Small intestine (tissue), 7 donors: ENCODE measurements at regions not wholly inside any gene's neighbourhood (a gene's known extent, or its start where the extent isn't known, plus 50 kb on each side); places are given as distances from the start of the nearest gene placed in this dataset.

Experiments
- DNase-seq, 2 donors: peaks; one replicate each; pipeline versions ENCODE4 v3.0.0 to v3.0.0-alpha.2; 2013
- FAIRE-seq: peaks from 2 replicates; lab custom pipeline; 2012; peaks lifted over from hg19 to GRCh38; lab: Jason Lieb, UNC
- H3K27ac ChIP-seq, 3 donors: one replicate each; pipeline ENCODE4 v1.5.1; 2013; ENCODE audit warnings: low read length in 2 of 3, mild to moderate bottlenecking in 2 of 3, control low read depth in 1 of 3, inconsistent platforms in 1 of 3, low read depth in 1 of 3, moderate library complexity in 1 of 3
- H3K27me3 ChIP-seq, 3 donors: one replicate each; pipeline ENCODE4 v1.6.1; 2013; ENCODE audit warnings: low read length in 3 of 3, inconsistent platforms in 1 of 3; ENCODE audit not compliant: control insufficient read depth in 3 of 3, insufficient read depth in 3 of 3
- H3K36me3 ChIP-seq, 3 donors: one replicate each; pipeline ENCODE4 v1.6.1; 2013; ENCODE audit warnings: low read length in 3 of 3, inconsistent platforms in 1 of 3, low read depth in 1 of 3, mild to moderate bottlenecking in 1 of 3, moderate library complexity in 1 of 3; ENCODE audit not compliant: control insufficient read depth in 3 of 3, insufficient read depth in 2 of 3
- H3K4me1 ChIP-seq, 3 donors: one replicate each; pipeline ENCODE4 v1.6.1; 2013; ENCODE audit warnings: low read length in 2 of 3, inconsistent platforms in 1 of 3, low read depth in 1 of 3, mild to moderate bottlenecking in 1 of 3, moderate library complexity in 1 of 3; ENCODE audit not compliant: control insufficient read depth in 3 of 3, insufficient read depth in 2 of 3
- H3K4me3 ChIP-seq, 3 donors: one replicate each; pipeline ENCODE4 v1.5.1; 2013; ENCODE audit warnings: low read length in 3 of 3, control low read depth in 1 of 3, inconsistent platforms in 1 of 3, low read depth in 1 of 3, mild to moderate bottlenecking in 1 of 3, moderate library complexity in 1 of 3
- H3K9me3 ChIP-seq, 2 donors: one replicate each; pipeline ENCODE4 v1.6.1; 2013; ENCODE audit warnings: low read depth in 1 of 2, low read length in 1 of 2; ENCODE audit not compliant: control insufficient read depth in 2 of 2, insufficient read depth in 1 of 2
- WGBS, 3 donors: extraction: QIAGEN DNeasy Blood & Tissue Kit; methylation state at CpG; one replicate each; pipeline ENCODE4 v1.1.7; 2013; 5-methylcytosine and 5-hydroxymethylcytosine counted together
- donor health status: healthy with polysubstance abuse.
- donor health status: control.
- donor health status: control.
- donor health status: Bipolar disorder and iron deficiency.
- donor health status: healthy.

GRCh38 chr7:110168010-110168409, 922.9 kb upstream of the LRRN3 start:
- FAIRE-seq (no peak), DNase-seq (no peak)
- Histone ChIP-seq H3K36me3 (no peaks in the 10 kb centered on the region), H3K4me1 (peaks cover 0 to 19% (median 0%) of the 10 kb centered on the region in 3 donors), H3K4me3 (no peak overlapping the region), H3K9me3 (peaks cover 0 to 2% of the 10 kb centered on the region in 2 donors), H3K27me3 (no peaks in the 10 kb centered on the region), H3K27ac (no peak overlapping the region)
- 81 to 88% (median 86%) methylated on average over 3 of the region's 3 CpGs for WGBS, 3 donors

- H3K27ac ChIP-seq: peak overlapping the region in 1 of 3 donors; percentile 48
- 11 to 55% (median 22%) methylated on average over 2 of the region's 2 CpGs for WGBS, 3 donors
- FAIRE-seq: no peak
- no peaks in the 10 kb centered on the region for H3K27me3 ChIP-seq
- H3K4me1 ChIP-seq: peaks cover 0 to 19% (median 0%) of the 10 kb centered on the region in 3 donors
- no peak overlapping the region for H3K4me3 ChIP-seq
- H3K9me3 ChIP-seq: no peaks in the 10 kb centered on the region
- peak; percentile 2 to 77 for DNase-seq
- H3K36me3 ChIP-seq: no peaks in the 10 kb centered on the region
Observed at GRCh38 chr7:110170841-110171240, 920.1 kb upstream of the LRRN3 start.

GRCh38 chr7:110177463-110177862, 913.5 kb upstream of the LRRN3 start:
- no peak overlapping the region for H3K4me3 ChIP-seq
- H3K4me1 ChIP-seq: peaks cover 0 to 16% (median 0%) of the 10 kb centered on the region in 3 donors
- H3K27ac ChIP-seq: no peak overlapping the region
- no peaks in the 10 kb centered on the region for H3K36me3 ChIP-seq
- WGBS, 3 donors: 58 to 88% (median 73%) methylated on average over 5 of the region's 5 CpGs
- no peak for FAIRE-seq
- H3K9me3 ChIP-seq: no peaks in the 10 kb centered on the region
- no peaks in the 10 kb centered on the region for H3K27me3 ChIP-seq
- no peak for DNase-seq

- WGBS, 3 donors: 13 to 20% (median 20%) methylated on average over 2 of the region's 2 CpGs
Observed at GRCh38 chr7:110179037-110179436, 911.9 kb upstream of the LRRN3 start.

GRCh38 chr7:110181768-110182167, 909.2 kb upstream of the LRRN3 start:
- Histone ChIP-seq H3K9me3 (no peaks in the 10 kb centered on the region), H3K4me3 (no peak overlapping the region), H3K27ac (no peak overlapping the region), H3K4me1 (peaks cover 0 to 13% (median 0%) of the 10 kb centered on the region in 3 donors), H3K36me3 (no peaks in the 10 kb centered on the region), H3K27me3 (no peaks in the 10 kb centered on the region)
- WGBS, 3 donors: 69 to 76% (median 73%) methylated on average over 6 of the region's 6 CpGs
- FAIRE-seq: no peak
- no peak for DNase-seq

More at GRCh38 chr7:110179037-110179436, 911.9 kb upstream of the LRRN3 start:
- Histone ChIP-seq H3K9me3 (no peaks in the 10 kb centered on the region), H3K4me3 (no peak overlapping the region), H3K4me1 (peaks cover 0 to 13% (median 0%) of the 10 kb centered on the region in 3 donors), H3K27me3 (no peaks in the 10 kb centered on the region), H3K27ac (peak overlapping the region in 1 of 3 donors; percentile 39), H3K36me3 (no peaks in the 10 kb centered on the region)
- FAIRE-seq (no peak), DNase-seq (peak in 1 of 2 donors; percentile 20)

- Histone ChIP-seq H3K4me3 (no peak overlapping the region), H3K36me3 (no peaks in the 10 kb centered on the region), H3K9me3 (peaks cover 0 to 3% of the 10 kb centered on the region in 2 donors), H3K27ac (no peak overlapping the region), H3K27me3 (no peaks in the 10 kb centered on the region), H3K4me1 (peaks cover 0 to 3% (median 0%) of the 10 kb centered on the region in 3 donors)
- DNase-seq (peak in 1 of 2 donors; percentile 73), FAIRE-seq (no peak)
- WGBS, 3 donors: 45 to 76% (median 51%) methylated on average over 2 of the region's 2 CpGs
Observed at GRCh38 chr7:110186334-110186733, 904.6 kb upstream of the LRRN3 start.

- Histone ChIP-seq H3K27ac (no peak overlapping the region), H3K4me1 (peaks cover 0 to 3% (median 0%) of the 10 kb centered on the region in 3 donors), H3K36me3 (no peaks in the 10 kb centered on the region), H3K4me3 (no peak overlapping the region), H3K27me3 (no peaks in the 10 kb centered on the region), H3K9me3 (peaks cover 0 to 3% of the 10 kb centered on the region in 2 donors)
- 47 to 60% (median 47%) methylated on average over 3 of the region's 3 CpGs for WGBS, 3 donors
- no peak for DNase-seq
- no peak for FAIRE-seq
Observed at GRCh38 chr7:110187877-110188554, 902.9 kb upstream of the LRRN3 start.

GRCh38 chr7:110204527-110204926, 886.4 kb upstream of the LRRN3 start:
- Histone ChIP-seq H3K27ac (no peak overlapping the region), H3K27me3 (no peaks in the 10 kb centered on the region), H3K4me1 (no peaks in the 10 kb centered on the region), H3K36me3 (no peaks in the 10 kb centered on the region), H3K4me3 (no peak overlapping the region), H3K9me3 (no peaks in the 10 kb centered on the region)
- WGBS, 3 donors: 68 to 79% (median 70%) methylated on average over 4 of the region's 4 CpGs
- FAIRE-seq (no peak), DNase-seq (peak in 1 of 2 donors; percentile 34)
